Osteocyte (in vitro differentiated cells): ENCODE measurements at regions not wholly inside any gene's neighbourhood (a gene's known extent, or its start where the extent isn't known, plus 50 kb on each side); places are given as distances from the start of the nearest gene placed in this dataset.
"Not testable (repeated sequence)": the region's sequence is repeated elsewhere in the genome, so short reads cannot be mapped to it uniquely, and the experiment has no call there.

Experiments
- DNase-seq: peaks from one replicate; pipeline ENCODE4 v3.0.0; 2021; ENCODE audit warnings: mixed read lengths; ENCODE audit not compliant: unreplicated experiment; ENCODE audit errors: extremely low spot score
- H3K27ac Mint-ChIP-seq: one replicate; pipeline ENCODE4 v1.8.0; 2021; ENCODE audit warnings: mild to moderate bottlenecking, mixed read lengths; ENCODE audit not compliant: unreplicated experiment
- H3K27me3 Mint-ChIP-seq: one replicate; pipeline ENCODE4 v1.8.0; 2021; ENCODE audit warnings: mixed read lengths; ENCODE audit not compliant: unreplicated experiment
- H3K36me3 Mint-ChIP-seq: one replicate; pipeline ENCODE4 v1.8.0; 2021; ENCODE audit warnings: mixed read lengths; ENCODE audit not compliant: unreplicated experiment
- H3K4me1 Mint-ChIP-seq: one replicate; pipeline ENCODE4 v1.8.0; 2021; ENCODE audit warnings: mixed read lengths; ENCODE audit not compliant: unreplicated experiment
- H3K4me3 Mint-ChIP-seq: one replicate; pipeline ENCODE4 v1.8.0; 2021; ENCODE audit warnings: mild to moderate bottlenecking, moderate library complexity, mixed read lengths; ENCODE audit not compliant: unreplicated experiment
- H3K9me3 Mint-ChIP-seq: one replicate; pipeline ENCODE4 v1.8.0; 2021; ENCODE audit warnings: mixed read lengths; ENCODE audit not compliant: unreplicated experiment
- CTCF ChIP-seq: fragments of 200-600 bp; sonication (generic); IDR thresholded peaks from 2 replicates; pipeline ENCODE4 v1.5.0; 2021; ENCODE audit warnings: antibody characterized with exemption, mild to moderate bottlenecking, moderate library complexity

GRCh38 chr3:145015253-145015652 lies 1043.6 kb downstream of the DIPK2A start:
- Mint-ChIP-seq H3K4me3 (peak overlapping the region; percentile 39), H3K27ac (peak overlapping the region; percentile 84), H3K9me3 (no peaks in the 10 kb centered on the region), H3K27me3 (no peaks in the 10 kb centered on the region), H3K4me1 (peaks cover 15% of the 10 kb centered on the region), H3K36me3 (no peaks in the 10 kb centered on the region)
- no peak for TF ChIP-seq CTCF
- DNase-seq, result no peak

DNA sequence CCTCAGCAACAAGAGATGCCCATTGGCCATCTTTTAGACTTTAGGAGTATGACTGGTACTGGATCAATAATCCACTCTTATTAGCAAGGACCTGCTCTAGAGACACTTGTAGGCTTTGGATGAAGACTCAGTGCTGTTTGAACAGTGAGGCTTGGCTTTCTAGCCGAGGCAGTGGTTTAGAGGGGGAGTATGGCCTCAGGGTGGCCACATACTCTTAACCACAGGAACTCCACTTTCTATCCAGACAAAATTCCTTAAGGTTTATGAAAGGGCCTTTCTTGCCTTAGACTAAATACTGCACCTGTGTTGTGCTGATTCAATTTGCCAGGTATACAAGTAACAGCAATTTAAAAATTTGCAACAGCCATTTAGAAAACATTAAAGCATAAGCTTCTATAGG lies 1046.3 kb downstream of the DIPK2A start:
- Mint-ChIP-seq H3K9me3 (no peaks in the 10 kb centered on the region), H3K27ac (no peak overlapping the region), H3K36me3 (no peaks in the 10 kb centered on the region), H3K4me1 (peaks cover 15% of the 10 kb centered on the region), H3K27me3 (no peaks in the 10 kb centered on the region), H3K4me3 (no peak overlapping the region)
- DNase-seq, result no peak
- TF ChIP-seq CTCF, result no peak

DNA sequence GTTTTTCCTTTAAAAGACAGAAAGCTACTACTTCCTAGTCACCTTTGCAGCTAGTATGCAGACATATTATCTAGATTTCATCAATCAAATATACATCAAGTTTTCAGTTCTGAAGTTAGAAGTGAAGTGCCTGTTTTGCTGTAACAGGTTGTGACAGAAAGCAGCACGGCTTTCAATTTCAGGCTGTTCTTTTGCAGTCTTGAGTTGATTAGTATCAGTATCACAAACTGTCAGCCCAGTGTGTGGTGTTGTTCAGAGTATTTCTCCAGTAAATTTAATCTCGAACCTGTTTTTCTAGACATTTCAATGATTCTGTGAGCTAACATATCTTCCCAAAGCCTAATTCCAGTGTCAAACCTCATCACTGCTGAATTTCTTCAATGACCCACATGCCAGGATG lies 1050.8 kb downstream of the DIPK2A start:
- peaks cover 12% of the 10 kb centered on the region for H3K9me3 Mint-ChIP-seq
- DNase-seq, result no peak
- H3K4me3 Mint-ChIP-seq, result no peak overlapping the region
- H3K27ac Mint-ChIP-seq, result no peak overlapping the region
- TF ChIP-seq CTCF, result no peak
- H3K27me3 Mint-ChIP-seq, result no peaks in the 10 kb centered on the region
- H3K36me3 Mint-ChIP-seq, result no peaks in the 10 kb centered on the region
- no peaks in the 10 kb centered on the region for H3K4me1 Mint-ChIP-seq

DNA sequence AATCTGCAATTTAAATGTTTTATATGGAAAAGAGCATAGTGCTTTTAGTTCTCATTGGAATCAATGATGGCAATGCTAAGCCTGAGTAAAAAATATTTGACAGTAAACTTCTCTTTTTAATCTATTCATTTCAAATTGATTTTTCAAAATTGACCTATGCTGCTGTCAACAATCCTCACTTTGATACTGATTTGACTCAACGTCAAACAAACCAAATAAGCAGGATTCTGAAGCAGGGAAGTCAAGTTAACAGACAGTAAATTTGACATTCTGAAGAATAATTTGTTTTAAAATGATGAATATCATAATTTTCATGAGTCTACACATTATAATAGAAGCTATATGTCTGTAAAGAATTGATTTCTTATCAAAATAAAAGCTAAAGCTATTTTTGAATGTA lies 1053.1 kb downstream of the DIPK2A start:
- Mint-ChIP-seq H3K9me3 (peaks cover 12% of the 10 kb centered on the region), H3K36me3 (no peaks in the 10 kb centered on the region), H3K27ac (no peak overlapping the region), H3K4me1 (no peaks in the 10 kb centered on the region), H3K27me3 (no peaks in the 10 kb centered on the region), H3K4me3 (no peak overlapping the region)
- DNase-seq, result no peak
- TF ChIP-seq CTCF, result no peak

- DNase-seq, result not testable (repeated sequence)
Observed at GRCh38 chr3:145027186-145027585, 1055.6 kb downstream of the DIPK2A start.

GRCh38 chr3:145032791-145033190 lies 1061.2 kb downstream of the DIPK2A start:
- H3K27me3 Mint-ChIP-seq, result no peaks in the 10 kb centered on the region
- TF ChIP-seq CTCF, result no peak

More at GRCh38 chr3:145027186-145027585, 1055.6 kb downstream of the DIPK2A start:
- not testable (repeated sequence) for H3K27ac Mint-ChIP-seq, H3K4me1 Mint-ChIP-seq, H3K27me3 Mint-ChIP-seq, H3K36me3 Mint-ChIP-seq, H3K4me3 Mint-ChIP-seq
- peaks cover 12% of the 10 kb centered on the region for H3K9me3 Mint-ChIP-seq

More at GRCh38 chr3:145032791-145033190, 1061.2 kb downstream of the DIPK2A start:
- H3K36me3 Mint-ChIP-seq, result no peaks in the 10 kb centered on the region
- no peak overlapping the region for H3K4me3 Mint-ChIP-seq
- no peak for DNase-seq
- H3K27ac Mint-ChIP-seq, result no peak overlapping the region
- no peaks in the 10 kb centered on the region for H3K9me3 Mint-ChIP-seq
- no peaks in the 10 kb centered on the region for H3K4me1 Mint-ChIP-seq
